Right renal cortex interstitium (tissue), 3 donors: ENCODE measurements at regions not wholly inside any gene's neighbourhood (a gene's known extent, or its start where the extent isn't known, plus 50 kb on each side); places are given as distances from the start of the nearest gene placed in this dataset.
"Not testable (repeated sequence)": the region's sequence is repeated elsewhere in the genome, so short reads cannot be mapped to it uniquely, and the experiment has no call there.

Experiments used
- DNase-seq, 3 donors: peaks; one replicate each; pipeline ENCODE4 v3.0.0-alpha.2; 2013; ENCODE audit warnings: low read depth in 3 of 3, low spot score in 2 of 3

DNA sequence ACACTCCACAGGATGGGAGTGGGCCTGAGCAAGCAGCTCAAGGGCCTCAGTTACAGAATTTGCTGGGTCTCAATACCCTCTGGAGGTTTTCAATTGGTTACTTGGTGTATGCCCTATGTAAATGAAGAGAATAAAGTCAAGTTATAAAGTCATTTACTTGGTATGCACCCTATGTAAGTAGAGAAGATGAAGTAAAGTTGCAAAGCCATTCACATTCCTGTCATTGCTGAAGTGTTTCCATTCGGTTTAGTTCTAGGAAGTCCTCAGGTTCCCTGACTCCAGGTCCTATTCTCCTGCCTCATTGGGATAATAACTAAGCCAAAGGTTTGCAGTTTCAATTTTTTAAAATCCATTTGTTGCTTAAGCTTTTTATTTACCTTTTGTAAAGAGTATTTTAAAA is 272.6 kb upstream of the NPSR1 start:
- no peak for DNase-seq

DNA sequence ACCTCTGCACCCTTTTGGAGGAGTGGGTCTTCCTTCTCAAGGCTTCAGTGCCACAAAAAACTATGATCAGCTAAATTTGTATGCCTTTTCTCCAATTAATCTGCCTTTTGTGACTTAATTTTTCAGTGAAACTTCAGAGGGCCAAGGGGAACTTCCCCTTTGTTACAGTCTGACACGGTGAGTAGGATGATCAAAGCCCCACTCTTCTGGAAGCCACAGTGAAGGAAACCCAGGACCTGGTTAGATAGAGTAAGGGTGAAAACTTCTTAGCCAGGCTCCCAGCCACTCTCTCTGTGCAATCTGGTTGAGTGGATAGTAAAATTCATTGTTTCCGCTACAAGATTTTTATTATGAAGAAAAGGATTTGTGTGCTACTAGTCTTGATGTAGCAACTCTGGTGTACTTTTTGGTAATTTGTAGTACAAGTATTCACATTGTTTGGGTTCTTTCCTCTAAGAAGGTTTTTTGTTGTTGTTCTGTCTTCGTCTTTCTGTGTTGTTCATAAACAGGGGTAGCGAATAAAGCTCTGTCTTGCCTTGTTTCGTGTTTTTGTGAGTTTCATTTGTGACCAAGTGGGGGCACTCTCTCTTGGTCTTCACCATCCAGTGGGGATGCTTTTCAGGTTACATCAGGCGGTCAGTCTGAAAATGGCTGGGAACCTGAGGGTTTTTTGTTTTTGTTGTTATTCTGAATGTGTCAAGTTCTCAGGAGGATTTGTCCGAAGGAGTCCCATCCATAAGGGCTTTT is 268.5 kb upstream of the NPSR1 start:
- DNase-seq = no peak

- no peak for DNase-seq
Observed at GRCh38 chr7:34390103-34390502, 267.9 kb upstream of the NPSR1 start.

DNA sequence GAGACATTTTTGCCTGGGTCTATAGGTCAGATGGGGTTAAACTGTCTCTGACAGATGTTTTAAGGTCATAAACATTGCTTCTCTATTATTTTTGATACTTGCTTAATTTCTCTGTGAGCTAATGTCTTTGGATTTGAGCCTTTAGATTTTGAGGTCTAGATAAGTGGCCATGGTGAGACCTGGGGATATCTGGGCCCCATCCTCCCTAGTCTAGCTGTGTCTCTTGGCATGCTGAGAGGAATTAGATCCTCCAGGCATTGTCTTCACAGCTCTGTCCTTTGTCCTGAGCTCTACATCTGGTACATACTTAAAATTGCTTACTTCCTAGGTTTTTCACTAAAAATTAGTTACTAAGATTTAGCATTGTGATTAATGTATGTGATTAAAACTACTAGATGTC is 265.0 kb upstream of the NPSR1 start:
- DNase-seq = no peak

DNA sequence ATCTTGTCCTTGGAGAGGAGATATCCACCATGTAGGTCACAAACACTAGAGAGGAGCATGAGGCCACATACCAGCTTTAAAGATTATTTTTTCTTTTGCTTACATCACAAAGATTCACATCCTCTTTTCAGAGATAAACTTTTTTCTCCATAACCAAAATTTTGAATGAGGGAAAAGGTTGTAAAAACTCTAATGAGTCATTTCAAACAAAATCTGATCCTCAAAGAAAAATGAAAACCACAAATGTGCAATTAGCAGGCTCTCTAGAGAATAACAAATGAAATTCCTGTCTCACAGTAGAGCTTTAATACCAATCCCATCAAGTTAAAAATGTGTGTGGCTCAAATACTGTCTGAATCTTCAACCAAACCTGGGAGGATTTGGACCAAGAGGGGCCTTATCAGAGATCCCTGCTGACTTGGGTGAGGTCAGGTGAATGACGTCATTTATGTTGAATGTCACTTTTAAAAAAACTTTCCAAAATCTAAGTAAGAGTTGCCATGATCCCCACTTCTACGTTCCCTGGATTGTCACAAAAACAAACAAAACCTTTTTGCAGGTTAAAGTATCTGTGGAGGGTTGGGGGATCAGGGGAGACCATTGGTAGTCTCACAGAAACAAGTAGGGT is 261.5 kb upstream of the NPSR1 start:
- no peak for DNase-seq

DNA sequence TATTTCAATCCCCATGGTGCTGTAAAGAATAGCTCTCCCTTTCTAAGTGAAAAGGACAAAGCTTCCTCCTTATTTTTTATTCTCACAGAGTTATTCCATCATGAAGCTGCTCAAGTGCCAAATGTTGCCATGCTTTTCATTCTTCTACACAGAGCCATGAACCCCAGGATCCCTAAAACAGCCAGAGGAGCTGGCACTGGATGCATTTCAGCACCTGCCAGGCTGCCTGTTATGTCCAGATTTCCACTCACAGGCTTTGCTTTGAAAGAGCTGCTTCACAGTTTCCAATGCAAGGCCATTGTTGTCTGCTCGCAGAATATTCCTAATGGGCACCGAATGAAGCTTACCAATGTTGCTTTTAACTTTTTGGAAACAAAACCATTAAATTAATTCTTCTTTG is 256.2 kb upstream of the NPSR1 start:
- DNase-seq = no peak

DNA sequence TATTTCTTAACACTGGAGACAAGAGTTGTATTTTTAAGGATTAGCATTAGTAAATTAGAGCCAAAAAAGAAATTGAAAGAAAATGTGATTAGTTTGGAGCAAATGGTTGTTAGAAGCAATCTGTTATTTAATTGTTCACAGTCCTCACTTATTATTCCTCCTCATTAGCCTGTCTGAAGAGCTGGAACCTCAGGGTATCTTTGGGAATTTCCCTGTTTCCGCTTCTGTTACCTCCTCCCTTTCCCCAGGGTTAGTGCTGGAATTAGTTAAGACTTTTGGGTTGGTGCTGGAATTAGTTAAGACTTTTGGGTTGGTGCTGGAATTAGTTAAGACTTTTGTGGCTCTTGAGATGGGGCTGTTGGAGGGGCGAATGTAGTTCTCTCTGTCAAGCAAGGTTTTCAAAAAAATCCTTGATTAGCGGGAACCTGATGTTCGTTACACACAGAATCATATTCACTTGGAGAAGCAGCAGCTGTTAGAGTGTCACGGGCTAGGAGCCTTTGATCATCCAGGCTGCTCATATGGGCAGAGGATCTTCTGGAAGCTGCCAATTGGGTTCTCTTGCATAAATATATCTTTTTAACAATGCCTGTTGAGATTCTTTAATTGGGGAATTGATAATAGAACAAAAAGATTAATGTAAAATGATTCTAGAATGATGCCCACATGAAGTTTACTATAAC is 251.0 kb upstream of the NPSR1 start:
- no peak for DNase-seq

DNA sequence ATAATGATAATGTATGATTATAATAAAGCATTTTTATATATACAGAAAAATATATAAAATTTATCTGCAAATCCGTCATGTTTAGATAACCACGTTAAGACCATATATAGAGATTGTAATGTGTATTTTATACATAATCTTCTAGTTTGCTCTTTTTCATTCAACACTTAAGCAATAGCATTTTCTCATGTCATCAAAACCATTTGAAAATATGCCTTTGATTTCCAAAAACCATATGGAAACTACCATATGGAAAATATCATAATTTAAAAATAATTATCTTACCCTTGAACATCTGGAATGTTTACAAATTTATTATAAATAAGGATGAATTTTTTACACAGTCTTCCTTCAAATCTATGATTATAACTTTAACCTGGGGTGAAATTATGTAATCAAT is 250.4 kb upstream of the NPSR1 start:
- DNase-seq = no peak

- DNase-seq = no peak
Observed at GRCh38 chr7:34417781-34418180, 240.2 kb upstream of the NPSR1 start.

DNA sequence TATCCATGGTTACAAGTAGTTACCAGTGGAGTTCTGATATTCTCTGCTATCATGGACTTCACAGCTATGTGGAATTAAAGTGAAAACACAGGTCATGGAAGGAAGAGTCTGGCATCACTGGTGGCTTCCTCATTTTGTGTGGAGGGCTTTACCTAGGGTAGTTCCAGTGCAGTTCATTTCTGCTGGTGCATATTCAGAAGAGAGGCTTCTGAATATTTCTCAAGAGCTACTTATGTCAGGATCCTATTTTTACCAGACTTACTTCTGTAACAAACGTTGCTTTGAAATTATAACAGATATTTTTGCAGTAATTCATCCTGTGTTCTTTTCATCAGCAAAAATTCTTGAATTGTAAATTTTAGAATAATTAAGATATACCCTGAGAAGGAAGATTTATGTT is 236.5 kb upstream of the NPSR1 start:
- no peak for DNase-seq

GRCh38 chr7:34425194-34425593 is 232.8 kb upstream of the NPSR1 start:
- DNase-seq = no peak

DNA sequence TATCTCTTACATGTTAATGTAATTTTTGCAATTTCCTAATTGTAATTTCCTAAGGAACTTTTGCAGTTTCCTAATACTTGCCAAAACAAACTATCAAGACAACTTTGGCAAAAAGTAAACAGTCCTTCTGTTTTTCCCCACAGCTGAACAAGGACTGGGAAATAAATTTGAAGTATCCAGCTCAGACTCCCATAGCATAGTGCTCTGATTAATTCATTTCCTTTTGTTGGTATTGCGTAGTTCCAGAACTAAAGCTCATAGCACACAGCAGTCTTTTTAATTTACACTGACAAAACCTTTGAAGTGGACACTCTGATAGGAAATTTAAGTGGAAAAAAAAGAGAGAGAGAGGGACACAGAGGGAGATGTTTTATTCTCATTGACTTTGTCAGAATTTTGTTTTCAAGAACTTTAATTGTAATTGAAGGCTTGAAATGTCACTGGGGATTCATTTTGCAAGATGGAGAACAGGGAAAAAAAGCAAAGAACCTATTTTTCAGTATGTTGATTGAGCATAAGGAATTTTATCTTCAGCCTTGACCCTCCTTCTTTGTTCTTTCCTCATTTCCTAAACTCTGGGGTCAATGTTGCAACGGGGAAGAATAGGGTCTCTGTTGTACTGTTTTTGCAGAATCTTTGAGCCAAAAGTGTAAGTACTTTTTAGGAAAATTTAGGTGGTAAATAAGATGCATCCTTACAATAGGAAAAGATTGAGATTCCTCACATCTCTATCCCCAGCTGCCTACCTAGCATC is 232.2 kb upstream of the NPSR1 start:
- DNase-seq = no peak

GRCh38 chr7:34430456-34430855 is 227.6 kb upstream of the NPSR1 start:
- peak in 1 of 3 donors; percentile 7 for DNase-seq

DNA sequence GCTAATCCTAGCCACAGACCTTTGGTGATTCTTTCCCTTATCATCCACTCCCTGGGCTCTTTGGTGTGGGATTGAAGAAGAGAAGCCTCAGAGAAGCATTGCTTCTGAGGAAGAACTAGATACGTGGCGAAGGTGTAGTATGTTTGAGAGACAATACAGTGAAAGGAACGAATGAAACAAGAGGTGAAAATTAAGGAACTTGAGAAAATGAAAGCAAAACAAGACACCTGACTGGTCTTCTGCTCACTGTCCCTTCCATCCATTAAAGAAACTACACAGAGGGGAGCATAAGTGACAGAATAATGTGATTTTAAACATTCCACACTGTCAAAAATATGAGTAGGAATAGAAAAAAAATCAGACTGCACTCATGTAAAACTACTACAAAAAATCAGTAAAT is 219.6 kb upstream of the NPSR1 start:
- DNase-seq = no peak

DNA sequence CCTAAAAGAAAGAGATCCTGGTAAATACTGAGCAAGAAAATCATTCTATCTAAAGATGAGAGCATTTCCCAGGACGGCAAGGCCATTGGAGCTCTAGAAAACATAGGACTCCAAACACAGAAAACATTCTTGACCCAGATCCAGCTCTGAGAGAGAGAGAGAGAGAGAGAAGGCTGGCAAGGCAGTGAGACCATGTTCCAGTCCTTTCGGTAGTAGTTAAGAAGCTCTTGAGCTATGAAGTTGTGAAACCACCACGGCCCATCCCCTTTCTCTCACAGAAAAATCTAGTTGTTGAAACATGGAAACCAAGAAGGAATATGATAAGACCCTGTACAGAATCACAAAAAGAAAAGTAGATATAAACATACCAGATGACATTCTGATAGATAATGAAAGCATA is 212.4 kb upstream of the NPSR1 start:
- DNase-seq = no peak

- not testable (repeated sequence) for DNase-seq
Observed at GRCh38 chr7:34448531-34448930, 209.5 kb upstream of the NPSR1 start.

GRCh38 chr7:34449765-34450164 is 208.3 kb upstream of the NPSR1 start:
- no peak for DNase-seq

DNA sequence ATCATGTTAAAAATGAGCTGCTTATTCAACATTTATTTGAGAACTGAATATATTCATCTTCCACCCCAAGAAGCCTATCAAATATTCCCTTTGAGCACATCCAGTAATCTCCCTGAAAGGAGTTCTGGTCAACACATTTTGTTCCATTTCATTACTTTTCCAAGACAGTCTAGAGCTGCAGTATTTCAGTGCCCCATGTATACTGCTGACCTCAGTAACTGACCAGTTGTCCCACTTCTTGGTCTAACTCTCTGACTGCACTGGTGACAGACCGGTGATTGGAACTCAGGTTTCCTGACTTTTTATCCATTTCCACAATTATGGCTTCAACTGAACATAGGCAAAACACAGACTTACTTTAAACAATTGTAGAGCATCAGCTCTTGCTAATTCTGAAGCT is 206.8 kb upstream of the NPSR1 start:
- no peak for DNase-seq

- no peak for DNase-seq
Observed at GRCh38 chr7:34451923-34452322, 206.1 kb upstream of the NPSR1 start.

DNA sequence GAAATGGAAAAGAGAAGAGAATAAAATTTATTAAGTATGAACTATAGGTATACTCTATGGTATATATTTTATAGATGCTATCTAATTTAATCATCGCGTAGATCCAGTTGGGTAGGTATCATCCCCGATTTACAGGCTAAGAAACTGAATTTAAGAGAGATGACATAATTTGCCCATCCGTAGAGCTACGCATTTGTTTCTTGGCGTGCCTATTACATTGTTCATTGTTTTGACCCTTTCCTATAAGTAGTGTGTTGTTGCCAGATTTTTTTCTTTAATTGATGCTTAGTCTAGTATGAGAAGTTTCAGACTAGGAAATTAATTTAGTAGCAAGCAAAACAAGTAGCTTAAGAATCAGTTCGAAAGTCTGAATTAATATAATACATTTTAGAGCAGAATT is 205.7 kb upstream of the NPSR1 start:
- DNase-seq = no peak

- no peak for DNase-seq
Observed at GRCh38 chr7:34453150-34453549, 204.9 kb upstream of the NPSR1 start.
